ENCODE measurements at regions not wholly inside any gene's neighbourhood (a gene's known extent, or its start where the extent isn't known, plus 50 kb on each side); places are given as distances from the start of the nearest gene placed in this dataset.

DNA sequence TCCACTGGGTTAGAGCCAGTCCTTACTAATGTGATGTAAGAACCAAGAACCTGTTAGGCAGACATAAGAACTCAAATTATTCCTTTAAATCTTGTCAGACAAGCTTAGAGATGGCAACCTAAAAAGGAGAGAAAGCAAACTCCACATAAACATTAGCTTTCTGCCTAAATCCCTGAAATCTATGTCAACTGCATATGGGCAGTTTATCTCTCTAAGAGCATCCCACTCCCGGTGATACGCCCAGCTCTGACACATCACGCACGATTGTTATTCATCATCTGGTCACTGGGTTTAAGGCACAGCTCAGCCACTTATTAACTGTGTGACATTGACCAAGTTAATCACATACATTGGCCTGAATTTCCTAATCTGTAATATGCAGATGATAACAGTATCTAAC, 323.7 kb downstream of the HHIPL2 start:
- TF ChIP-seq EZH2 (IDR thresholded peaks at IDR 0.05; ENCODE audit: insufficient read depth, poor library complexity, severe bottlenecking) (no peak), EZH2phosphoT487 (IDR thresholded peaks at IDR 0.05; ENCODE audit: insufficient read depth, low read depth) (no peak)

All from GM23248 (cell line).